Kidney glomerular epithelial cell (primary cell): ENCODE measurements at regions not wholly inside any gene's neighbourhood (a gene's known extent, or its start where the extent isn't known, plus 50 kb on each side); places are given as distances from the start of the nearest gene placed in this dataset.
"Not testable (repeated sequence)": the region's sequence is repeated elsewhere in the genome, so short reads cannot be mapped to it uniquely, and the experiment has no call there.

Source experiments
- DNase-seq: peaks from one replicate; lab custom pipeline; 2025; lab: John Stamatoyannopoulos, UW

DNA sequence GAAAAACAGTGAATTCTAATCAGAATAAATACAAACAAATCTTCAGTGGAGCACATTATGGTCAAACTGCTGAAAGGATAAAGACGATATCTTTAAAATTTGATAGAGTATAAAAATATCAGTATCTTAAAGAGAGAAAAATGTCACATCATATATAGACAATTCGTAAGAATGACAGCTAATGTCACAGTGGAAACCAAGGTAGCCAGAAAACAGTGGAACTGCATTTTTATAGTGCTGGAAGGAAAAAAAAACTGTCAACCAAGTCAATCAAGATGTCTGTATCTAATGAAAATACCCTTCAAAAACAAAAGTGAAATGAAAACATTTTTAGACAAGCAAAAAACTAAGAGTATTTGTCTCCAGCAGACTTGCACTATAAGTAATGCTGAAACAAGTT lies 73.4 kb upstream of the HMGXB4 start:
- DNase-seq: no peak

DNA sequence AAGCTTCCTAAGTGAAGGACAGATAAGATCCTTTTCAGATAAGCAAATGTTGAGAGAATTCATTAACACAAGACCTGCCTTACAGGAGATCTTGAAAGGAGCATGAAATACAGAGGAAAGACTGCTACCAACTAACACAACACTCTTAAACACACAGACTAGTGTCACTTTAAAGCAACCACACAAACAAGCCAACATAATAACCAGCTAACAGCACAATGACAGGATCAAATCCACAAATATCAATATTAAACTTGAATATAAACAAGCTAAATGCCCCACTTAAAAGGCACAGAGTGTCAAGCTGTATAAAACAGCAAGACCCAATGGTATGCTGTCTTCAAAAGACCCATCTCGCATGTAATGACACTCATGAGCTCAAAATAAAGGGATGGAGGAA lies 70.8 kb upstream of the HMGXB4 start:
- DNase-seq: no peak

DNA sequence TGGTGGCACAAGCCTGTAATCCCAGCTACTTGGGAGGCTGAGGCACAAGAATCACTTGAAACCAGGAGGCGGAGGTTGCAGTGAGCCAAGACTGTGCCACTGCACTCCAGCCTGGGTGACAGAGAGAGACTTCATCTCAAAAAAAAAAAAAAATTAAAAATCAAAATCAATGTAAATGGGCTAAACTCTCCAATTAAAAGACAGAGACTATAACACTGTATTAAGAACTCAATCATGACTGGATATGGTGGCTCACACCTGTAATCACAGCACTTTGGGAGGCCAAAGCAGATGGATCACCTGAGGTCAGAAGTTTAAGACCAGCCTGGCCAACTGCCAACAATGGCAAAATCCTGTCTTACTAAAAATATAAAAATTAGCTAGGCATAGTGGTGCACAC lies 68.4 kb upstream of the HMGXB4 start:
- DNase-seq: not testable (repeated sequence)

DNA sequence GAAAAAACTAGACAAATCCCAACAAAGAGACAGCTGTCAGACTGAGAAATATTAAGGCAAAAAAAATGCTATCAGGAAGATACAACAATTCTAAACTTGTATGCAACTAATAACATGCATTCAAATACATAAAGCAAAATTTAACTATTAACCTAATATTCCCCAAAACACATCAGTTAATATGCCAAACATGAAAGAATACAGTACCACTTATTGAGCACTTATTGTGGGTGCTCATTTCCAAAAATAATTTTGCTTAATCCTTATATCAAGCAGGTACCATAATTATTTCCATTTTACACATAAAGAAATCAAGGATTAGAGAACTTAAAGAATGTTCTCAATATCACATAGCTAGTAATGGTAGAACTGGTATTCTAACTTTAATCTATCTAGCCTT lies 67.7 kb upstream of the HMGXB4 start:
- DNase-seq: no peak

DNA sequence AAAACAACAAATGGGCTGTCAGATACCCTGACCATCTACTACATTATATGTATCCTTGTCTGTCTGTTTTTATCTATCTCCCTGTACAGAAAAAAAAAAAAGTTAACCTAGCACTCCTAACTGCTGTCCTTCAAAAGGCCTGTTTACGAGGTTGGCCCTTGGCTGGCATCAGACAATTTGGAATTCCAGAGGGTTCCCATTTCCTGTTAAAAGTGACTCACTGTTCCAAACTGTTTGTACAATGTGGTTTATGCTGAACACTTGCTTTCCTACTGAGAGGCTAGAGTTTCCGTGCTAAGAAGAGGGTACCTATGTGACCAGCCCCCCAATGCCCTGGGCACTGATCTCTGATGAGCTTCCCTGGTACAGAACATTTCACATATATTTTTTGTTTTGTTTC lies 65.9 kb upstream of the HMGXB4 start:
- DNase-seq: peak; percentile 24

DNA sequence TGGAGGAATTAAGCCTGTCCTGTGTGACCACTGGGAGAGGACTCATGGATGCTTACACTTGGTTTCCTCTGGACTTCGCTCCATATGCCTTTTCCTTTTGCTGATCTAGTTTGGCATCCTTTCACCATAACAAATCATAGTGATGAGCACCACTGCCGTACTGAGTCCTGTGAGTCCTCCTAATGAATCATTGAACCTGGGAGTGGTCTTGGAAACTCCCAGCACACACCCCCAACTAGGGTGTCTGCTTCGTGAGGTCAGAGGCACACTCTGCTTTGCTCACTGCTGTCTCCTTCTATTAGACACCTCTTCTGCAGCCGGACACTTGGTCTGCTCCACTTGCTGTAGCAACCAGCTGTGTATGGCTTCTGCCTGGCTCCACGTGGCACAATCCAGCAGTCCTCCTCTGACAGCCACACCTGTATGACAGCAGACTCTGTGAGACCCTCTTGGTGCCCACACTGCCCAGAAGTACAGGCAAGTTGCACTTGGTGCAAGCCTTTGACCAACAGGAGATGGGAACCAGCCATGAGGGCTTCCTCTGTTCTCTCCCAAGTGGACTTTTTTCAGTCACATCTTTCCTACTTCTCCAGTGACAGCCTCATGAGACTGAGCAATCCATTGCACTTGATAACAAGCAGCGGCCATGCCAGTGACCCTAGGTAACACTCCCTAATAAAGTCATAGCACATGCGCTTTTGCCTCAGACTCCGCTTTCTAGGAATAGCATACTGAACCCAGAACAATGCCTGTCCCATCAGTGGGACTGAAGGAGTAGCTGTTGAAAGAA lies 65.0 kb upstream of the HMGXB4 start:
- DNase-seq: no peak

DNA sequence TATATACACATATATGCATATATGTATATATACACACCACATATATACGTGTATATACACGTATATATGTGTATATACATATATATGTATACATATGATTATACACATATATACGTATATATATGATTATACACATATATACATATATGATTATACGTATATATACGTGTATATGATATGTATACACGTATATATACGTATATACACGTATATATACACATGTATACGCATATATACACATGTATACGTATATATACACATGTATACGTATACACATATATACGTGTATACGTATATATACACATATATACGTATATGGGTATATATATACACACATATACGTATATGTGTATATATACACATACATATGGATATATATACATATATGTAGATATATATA lies 62.1 kb upstream of the HMGXB4 start:
- no peak for DNase-seq

DNA sequence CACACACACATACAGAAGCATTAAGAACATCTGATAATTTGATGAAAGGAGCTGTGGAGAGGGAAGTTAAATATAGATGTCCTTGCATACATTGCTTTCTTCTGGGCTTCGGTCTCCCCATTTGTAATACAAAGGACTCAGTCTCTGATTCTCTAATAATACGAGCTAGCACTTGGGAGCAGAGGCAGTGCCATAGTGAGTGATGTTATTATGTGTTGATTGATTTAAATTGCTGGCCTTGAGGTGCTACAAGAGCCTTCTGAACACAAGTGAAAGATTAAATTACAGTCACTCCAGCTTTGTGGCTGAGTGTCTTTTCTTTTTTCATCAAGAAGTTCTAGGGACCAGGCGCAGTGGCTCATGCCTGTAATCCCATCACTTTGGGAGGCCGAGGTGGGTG lies 61.5 kb upstream of the HMGXB4 start:
- no peak for DNase-seq

DNA sequence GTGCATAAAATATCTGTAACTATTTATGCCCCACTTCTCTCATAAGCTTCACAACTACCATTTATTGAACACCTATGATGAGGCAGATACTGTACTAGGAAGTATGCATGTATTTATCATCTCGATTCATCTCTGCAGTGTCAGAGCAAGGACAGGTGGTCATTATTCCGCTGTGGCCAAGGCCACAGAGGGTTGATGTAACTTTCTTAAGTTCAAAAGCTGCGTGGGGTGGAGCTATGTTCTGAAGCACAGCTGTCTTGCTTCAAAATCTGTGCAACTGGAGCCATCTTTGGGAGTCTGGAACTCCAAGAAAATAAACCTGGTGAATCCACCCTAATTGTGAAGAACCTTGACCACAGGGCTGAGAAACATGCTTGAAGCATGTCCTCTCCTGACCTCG lies 60.2 kb upstream of the HMGXB4 start:
- DNase-seq: no peak

DNA sequence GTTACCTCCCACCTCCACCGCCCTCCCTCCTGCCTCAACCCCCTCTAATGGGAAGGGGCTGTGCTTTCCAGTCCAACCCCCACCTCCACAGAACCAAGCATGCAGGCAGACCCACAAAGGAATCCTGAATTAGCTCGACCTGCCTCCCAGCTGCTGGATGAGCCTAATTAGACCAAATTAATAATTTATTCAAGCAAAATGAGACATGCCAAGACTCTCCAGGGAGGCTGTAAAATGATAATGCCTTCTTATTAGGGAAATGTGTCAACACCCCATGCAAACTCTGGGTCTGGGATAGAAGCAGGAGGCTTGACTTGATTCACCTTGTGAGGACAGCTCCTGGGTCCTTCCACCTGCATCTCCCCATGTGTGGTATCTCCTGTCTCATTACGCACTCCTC lies 59.4 kb upstream of the HMGXB4 start:
- DNase-seq: no peak

DNA sequence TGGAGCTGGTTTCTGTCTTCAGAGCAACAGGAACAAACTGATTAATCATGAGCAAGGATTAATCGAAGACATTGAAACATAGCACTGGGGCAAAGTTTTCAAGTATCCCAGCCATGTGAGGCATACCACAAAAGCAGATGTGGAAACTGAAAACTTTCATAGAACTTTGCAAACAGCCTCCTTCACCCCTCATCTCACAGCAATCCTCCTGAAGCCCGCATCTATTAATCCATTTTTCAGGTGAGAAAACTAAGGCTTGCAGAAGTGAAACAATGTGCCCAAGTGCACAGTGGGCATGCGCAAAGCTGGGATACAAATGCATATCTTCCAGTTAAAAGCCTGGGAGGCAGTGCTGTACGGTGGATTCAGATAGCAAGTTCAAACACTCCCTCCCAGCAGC lies 58.6 kb upstream of the HMGXB4 start:
- no peak for DNase-seq

DNA sequence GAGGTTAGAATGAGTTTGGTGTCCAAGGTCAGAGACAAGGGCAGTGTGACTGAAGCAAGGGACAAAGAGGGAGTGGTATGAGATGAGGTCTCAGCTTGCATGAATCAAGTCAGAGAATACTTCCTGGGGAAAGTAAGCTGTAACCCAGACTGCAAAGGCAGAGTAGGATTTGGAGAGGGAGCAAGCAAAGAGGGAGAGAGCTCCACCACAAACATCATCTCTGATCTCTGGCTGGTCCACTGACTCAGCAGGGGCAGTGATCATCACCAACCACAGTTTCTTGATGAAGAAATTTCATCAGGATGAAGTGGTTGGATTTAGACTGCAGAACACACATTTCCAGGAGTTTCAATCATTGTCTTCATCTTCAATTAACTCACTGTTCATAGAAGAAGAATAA lies 54.9 kb upstream of the HMGXB4 start:
- no peak for DNase-seq

DNA sequence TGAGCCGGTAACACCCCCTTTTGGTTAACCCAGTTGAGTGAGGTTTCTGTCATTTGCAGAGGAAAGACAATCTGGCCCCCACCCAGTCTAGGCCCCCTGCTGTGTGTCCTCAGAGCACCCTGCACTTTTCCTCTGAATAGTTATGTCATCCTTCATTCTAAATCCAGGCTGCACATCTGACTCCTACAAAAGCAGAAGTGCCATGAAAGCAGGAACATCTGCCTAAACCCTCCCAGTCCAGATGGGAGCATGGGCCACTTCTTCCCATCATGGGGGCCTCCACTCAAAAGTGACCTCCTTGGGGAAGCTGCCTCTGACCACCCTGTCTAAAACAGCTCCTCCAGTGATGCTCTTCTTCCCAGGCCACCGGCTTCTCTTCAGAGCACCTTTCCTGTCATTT lies 53.7 kb upstream of the HMGXB4 start:
- DNase-seq: no peak

DNA sequence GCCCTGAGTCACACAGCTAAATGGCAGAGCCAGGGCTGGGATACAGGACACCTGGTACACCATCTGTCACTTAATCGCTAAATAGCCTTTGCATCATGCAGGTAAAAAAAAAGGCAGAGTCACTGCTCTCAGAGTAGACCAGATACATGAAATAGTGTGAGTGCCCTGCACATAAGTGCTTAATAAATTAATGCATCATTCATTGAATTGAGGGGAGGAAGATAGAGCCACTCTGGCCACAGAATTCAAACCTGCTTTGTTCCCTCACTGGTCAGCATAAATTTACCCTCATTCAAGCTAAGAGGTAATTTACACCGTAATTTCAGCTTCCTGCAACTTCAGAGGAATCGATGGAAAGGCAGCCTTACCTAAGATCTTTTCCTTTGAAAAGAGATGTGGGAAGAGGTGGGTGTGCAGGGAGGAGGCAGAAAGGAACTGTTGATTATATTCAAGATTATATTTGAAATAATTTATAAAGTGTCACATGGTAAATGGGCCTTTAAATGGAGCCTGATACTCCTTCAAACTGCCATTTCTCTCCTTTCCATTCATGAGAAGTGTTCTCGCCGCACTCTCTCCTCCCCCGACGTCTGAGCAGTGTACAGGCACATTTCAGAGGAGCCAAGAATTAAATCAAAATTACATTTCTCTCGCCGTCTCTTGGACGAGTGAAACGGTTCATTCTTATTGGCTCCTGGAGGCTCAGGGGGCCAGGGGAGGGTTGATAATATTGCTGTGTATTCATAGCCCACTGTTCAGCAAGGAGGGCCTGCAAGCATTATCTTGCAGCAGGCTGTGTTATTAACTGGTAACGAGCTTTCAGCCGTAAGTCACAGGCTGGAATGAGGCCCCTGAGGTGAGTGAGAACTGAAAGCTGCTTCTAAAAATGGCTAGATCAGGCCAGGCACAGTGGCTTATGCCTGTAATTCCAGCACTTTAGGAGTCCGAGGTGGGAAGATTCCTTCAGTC lies 52.2 kb upstream of the HMGXB4 start:
- DNase-seq: no peak

DNA sequence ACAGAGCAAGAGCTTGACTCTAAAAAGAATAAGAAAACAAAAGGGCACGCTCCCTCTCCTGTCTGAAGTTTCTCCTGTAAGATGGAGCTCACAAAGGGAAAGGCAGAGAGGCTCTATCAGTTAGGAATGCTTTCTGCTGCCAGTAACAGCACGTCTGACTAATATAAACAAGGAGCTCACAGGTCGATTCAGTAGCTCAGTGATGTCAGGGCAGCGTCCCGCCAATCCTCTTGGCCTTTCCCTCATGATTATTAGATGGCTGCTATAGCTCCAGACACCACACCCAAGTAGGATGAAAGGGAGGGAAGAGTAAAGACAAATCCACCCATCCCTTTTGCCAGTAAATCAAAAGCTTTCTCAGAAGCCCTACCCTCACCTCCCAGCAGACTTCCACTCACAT lies 51.3 kb upstream of the HMGXB4 start:
- DNase-seq: peak; percentile 15

DNA sequence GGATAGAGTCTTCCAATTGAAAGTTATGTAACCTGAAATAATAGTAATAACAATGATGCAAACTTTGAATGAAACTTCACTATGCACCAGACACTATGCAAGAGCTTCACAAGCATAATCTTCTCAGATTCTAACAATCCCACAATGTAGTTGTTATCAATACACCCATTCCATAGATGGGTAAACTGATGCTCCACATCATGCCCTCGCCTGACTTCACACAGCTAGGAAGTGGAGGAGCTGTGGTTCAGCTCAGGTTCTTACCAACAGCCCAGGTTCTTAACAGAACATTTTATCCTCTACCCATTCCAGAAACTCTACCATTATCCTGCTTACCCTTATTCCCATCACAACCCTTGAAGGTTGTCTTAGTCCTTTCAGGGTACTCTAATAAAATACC lies 50.4 kb upstream of the HMGXB4 start:
- DNase-seq: no peak
